Renal cortical epithelial cell (primary cell): ENCODE measurements at regions not wholly inside any gene's neighbourhood (a gene's known extent, or its start where the extent isn't known, plus 50 kb on each side); places are given as distances from the start of the nearest gene placed in this dataset.
"Not testable (repeated sequence)": the region's sequence is repeated elsewhere in the genome, so short reads cannot be mapped to it uniquely, and the experiment has no call there.

Source experiments
- DNase-seq: peaks from one replicate; pipeline ENCODE4 v3.0.0-alpha.2; 2011; ENCODE audit warnings: low read depth

DNA sequence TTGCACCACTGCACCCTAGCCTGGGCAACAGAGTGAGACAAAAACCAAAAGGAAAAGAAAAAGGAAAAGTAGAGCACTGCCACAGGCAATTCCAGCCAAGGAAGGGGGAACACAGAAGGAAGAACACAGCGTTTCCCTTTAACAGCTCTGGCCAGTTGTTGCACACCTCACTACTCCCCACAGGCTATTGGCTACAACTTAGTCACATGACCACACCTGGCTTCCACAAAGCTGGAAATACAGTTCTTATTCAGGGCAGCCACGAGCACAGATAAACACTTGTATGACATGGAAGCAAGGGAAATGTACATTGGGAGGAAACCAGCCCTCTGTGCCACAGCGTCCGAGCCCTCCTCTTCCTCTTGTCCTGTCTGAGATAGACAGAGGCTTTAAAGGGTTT lies 249.0 kb upstream of the JARID2 start:
- DNase-seq, result no peak

DNA sequence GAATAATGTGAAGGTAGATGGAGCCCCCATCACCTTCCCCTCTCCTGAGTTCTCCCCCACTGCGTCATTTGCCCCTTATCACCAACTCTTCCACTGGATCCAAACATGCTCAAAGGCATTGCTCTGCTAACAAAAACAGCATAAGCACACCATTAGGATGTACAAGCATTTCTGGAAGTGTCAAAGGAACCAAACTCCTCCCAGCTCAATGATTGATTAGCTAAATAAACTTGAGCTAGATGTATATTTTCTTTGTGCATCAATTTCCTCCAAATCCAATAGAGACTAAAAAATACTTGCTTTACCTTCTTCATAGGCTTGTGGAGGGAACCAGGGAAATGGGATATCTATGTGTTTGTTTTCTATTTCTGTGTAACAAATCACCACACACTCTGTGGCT lies 248.4 kb upstream of the JARID2 start:
- DNase-seq, result no peak

DNA sequence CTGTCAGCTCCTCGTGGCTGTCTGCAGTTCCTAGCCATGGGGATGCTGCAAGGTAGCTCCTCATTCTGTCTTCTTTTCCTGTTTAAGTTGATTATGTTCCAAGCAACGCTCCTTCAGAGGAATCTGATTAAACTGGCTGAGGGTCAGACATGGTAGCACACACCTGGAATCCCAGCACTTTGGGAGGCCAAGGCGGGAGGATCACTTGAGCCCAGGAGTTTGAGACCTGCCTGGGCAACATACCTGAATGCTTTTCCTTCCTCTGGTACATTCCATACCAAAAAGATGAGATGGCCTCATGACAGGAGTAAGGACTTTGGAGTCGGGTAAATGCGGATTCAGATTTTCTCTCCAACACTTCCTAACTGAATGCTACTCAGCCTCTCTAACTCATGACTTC lies 246.8 kb upstream of the JARID2 start:
- no peak for DNase-seq

DNA sequence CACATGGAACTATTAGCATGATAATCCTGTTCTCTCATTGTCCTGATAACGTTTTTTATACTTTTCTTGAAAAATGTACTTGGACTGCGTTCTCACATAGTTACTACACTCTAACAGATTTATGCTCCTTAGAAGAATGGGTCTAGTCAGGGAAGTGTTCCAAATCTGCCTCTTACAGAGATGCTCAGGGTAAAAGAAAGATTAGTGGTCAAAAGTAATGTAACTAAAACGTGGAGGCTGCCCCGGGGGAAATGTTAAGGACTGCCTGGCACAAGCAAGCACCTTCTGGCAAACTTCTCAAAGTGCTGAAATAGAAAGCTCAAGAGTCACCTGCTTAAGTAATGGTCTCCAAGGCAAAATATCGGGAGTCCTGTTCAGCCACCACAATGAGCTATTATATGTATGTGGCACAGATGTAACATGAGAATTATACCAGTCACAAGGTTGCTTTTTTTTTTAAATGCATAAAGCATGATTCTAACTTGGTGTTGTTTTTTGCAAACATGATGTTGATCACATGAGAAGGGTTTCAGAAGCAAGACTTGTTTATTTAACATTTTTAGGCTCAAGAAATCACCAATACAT lies 244.5 kb upstream of the JARID2 start:
- DNase-seq, result no peak

DNA sequence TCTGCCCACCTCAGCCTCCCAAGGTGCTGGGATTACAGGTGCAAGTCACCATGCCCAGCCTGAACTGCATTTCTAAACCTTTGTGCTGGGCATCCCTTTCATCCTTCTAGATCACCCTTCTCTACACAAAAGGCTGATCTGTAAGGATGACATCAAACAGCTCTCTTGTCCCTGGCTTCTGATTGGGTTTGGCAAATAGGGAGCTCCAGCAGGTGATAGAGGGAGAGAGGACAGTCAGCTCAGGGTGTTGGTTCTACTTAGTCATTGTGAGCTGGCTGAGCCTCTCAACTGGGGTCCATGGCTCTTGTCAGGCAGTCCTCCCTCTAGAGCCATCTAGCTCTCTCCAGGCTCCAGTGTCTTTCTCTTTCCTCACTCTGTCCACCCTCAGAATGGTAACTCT lies 237.6 kb upstream of the JARID2 start:
- DNase-seq, result no peak

DNA sequence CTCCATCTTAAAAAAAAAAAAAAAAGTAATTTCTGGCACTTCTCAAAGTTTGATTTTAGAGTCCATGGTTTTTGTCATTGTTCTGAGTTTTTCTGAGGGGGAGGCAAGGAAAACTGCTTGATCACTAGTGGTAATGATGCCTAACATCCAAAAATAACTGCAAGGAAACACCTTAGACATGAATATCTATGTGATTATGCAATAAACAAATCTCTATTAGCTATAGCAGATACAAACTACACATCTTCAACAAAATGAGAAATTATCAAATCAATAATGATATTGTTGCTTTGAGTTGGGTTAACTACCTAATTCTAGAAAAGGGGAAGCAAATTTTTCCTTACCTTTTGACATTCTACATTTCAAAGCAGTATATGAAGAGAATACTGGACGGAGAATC lies 230.9 kb upstream of the JARID2 start:
- no peak for DNase-seq

DNA sequence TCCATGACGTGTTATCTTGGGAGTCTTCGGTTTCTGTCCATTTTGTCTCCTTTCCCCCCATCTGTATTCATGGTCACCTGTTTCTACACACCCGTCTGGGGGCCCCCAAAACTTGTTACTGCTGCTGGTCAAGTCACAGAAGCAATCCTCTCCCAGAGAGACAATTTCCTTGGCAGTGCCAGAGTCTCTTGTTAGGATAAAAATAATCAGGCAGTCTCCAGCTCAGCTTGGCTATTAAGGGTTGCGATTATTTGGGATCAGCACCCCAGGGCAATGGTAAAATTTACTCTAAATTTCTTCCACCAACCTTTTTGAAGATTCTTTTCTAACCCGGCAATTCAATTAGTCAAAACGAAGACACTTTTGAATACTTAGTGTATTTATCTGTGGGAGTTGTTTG lies 229.1 kb upstream of the JARID2 start:
- no peak for DNase-seq

DNA sequence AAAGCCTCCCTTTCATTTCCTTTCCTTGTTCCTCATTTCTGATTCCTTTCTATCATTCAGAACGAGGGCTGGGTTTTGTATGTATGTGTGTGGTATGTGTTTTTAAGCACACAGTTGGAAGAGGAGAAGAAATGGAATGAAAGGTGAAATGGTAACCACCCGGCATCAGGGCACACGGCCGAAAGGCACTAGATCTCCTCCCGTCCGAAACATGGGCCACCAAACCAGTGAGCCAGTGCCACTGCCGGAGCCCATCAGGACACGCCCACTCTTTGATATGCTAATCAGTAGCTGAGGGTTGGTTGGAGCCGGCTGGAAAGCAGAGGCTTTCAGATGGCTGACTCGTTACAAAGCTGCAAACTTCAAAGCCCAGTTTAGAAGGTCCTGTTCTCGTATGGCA lies 228.6 kb upstream of the JARID2 start:
- DNase-seq, result peak; percentile 25

DNA sequence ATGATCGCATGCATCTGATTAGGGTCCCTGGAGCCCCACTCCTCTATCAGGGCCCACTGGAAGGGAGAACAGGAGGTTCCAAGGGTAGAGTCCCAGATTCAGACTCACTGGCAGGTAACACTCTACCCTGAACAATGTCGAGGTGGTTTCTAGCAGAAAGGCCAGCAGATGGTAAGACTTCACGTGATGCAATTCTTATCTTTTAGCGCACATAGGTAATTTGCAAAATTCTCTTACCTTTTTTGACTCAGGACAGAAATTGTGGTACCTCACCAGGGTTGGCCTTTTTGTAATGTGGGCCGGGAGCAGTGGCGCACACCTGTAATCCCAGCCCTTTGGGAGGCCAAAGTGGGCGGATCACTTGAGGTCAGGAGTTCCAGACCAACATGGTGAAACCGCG lies 228.1 kb upstream of the JARID2 start:
- DNase-seq, result no peak

DNA sequence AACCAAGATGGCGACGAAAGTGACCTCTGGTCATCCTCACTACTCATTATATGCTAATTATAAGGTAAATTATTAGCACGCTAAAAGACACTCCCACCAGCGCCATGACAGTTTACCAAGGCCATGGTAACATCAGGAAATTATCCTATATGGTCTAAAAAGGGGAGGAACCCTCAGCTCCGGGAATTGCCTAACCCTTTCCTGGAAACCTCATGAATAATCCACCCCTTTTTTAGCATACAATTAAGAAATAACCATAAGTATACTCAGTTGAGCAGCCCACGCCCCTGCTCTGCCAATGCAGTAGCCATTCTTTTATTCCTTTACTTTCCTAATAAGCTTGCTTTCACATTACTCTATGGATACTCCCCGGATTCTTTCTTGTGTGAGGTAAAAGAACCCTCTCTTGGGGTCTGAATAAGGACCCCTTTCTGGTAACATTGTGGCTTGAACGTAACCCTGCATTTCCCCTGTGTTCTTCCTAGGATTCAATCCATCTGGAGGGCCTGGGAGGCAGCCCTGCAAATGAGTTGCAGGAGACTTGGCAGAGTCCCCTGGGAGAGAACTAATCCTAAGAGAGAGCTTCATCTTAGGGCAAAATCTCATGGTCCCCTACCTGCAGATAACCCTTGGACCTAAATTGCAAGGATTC lies 225.6 kb upstream of the JARID2 start:
- DNase-seq, result no peak

DNA sequence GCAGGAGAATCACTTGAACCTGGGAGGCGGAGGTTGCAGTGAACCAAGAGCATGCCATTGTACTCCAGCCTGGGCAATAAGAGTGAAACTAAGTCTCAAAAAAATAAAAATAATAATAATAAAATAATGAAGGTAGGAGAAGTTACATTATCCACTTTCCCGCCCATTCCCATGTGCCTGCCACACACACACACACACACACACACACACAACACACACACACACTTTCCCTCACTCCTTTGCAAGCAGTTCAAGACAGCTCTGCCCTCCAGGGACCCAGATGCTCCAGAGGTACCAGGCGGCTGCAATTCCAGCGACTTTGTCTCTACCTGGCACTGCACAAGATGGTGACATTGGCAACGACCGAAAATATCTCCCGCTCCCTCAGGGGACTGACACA lies 224.8 kb upstream of the JARID2 start:
- no peak for DNase-seq

DNA sequence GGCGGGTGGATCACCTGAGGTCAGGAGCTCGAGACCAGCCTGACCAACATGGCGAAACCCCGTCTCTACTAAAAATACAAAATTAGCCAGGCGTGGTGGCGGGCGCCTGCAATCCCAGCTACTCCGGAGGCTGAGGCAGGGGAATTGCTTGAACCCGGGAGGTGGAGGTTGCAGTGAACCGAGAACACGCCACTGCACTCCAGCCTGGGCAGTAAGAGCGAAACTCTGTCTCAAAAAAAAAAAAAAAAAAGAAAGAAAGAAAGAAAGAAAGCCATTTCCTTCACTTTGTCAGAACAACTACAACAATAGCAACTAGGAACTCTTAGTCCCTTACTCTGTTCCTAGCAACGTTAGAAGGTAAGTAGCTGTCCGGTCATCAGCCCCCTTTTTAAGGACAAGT lies 222.9 kb upstream of the JARID2 start:
- DNase-seq, result not testable (repeated sequence)

DNA sequence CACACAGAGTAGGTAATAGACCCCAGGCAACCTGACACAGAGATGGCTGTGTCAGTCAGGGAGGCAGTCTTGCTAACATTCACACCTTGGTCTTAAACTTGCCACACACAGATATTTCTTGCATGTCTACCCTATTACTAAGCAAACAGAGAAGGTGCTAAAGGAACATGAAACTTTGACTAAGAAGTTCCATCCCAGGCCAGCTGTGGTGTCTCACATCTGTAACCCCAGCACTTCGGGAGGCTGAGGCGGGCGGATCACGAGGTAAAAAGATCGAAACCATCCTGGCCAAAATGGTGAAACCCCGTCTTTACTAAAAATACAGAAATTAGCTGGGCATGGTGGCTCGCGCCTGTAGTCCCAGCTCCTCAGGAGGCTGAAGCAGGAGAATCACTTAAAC lies 222.4 kb upstream of the JARID2 start:
- DNase-seq, result peak; percentile 4

DNA sequence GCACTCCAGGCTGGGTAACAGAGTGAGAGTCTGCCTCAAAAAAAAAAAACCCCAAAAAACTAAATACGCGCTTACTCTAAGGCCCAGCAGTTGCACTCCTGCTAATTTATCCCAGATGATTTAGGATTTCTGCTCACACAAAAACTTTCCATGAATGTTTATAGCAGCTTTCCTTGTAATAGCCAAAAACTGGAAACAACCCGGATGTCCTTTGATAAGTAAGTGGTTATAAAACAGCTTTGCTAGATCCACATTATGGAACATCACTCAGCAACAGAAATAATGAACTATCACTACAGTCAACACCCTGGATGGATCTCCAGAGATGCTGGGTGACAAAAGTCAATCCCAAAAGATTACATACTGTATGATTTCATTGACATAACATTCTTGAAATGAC lies 220.4 kb upstream of the JARID2 start:
- no peak for DNase-seq

DNA sequence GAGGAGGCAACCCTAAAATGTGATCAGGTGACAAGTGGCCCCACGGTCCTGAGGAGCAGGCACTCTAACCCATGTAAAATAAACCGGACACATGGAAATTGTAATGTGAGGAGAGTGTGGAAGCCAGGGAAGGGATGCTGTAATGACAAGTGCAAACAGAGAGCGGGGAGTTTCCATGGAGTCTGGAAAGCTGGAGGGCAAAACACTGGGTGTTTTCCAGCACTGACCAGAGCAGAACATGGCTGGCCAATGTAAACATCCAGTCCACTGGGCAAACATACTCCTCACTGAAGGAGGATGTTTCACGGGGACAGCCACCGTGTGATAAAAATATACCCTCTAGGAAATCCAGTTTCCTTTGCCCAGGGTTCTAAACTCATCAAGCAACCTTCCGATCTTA lies 219.0 kb upstream of the JARID2 start:
- peak; percentile 69 for DNase-seq

DNA sequence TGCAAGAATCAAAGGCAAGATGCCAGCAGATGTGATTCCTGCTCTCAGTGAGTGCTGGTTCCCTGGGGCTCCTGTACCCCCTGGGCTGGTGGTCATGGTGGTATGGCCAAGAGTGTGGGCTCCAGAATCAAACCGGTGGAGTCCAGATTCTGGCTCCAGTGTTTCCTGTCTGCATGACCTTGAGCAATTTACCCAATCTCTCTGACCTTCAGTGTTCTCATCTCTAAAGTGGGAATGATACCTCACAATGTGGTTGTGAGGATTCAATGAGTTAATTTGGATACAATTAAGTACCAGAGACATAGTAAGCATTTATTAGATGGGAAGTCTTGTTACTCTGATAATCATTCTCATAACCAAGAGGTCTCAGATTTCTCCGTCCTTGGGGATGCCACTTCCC lies 218.4 kb upstream of the JARID2 start:
- no peak for DNase-seq

DNA sequence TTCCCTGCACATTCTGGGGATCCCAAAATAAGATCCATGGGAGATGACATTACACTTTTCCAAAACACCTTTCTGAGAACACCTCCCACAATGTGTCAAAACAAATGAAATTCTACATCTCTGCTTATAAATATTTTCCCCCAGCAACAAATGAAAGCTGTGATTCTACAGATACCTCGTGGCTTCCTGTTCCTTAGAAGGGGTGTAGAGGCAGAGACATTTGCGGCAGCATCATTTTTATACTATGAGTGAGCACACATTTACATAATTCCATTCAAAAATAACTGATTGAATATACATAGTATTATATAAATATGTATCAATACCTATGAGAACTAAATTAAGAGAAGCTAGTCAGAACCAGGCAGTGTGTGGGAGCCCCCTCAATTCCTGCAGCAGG lies 213.9 kb upstream of the JARID2 start:
- no peak for DNase-seq

DNA sequence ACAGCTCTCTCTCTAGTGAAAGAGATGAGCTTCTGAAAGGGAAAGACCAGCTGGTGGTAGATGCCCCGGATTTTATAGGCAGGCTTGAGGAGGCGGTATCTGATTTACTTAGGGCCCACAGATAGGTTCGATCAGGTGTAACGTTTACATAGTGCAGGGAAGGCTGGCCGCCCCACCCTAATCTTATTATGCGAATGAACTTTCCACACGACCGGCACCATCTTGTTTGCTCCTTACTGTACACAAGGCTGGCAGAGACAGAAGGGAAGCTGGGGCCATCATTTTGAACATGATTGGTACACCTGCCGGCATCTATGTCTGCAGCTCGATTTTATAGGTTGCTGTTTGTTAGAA lies 212.0 kb upstream of the JARID2 start:
- DNase-seq, result no peak

DNA sequence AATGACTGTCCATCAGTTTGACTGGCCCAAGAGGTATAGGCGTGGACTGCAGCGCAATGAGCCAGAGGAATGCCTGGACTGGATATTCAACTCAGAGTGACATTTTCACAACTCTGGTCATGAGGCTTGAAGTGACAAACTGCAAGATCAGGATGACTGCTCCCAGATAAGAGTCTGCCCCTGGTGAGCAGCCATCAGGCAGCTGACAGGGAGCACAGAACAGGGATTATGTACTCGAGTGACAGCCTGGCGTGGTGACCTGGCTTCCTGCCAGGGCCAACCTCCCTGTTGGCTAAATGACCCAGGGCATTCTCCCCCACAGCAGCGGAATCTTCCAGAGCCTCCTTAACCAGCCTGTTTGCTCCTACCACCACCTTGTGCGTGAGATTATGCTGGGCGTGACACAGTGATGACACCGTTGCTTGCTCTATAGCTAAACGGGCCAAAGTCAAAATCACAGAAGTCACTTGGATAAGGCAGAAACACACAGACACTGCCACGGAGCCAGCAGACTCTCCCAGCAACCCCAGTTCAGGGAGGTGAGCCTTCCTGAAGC lies 209.1 kb upstream of the JARID2 start:
- DNase-seq, result peak; percentile 30

DNA sequence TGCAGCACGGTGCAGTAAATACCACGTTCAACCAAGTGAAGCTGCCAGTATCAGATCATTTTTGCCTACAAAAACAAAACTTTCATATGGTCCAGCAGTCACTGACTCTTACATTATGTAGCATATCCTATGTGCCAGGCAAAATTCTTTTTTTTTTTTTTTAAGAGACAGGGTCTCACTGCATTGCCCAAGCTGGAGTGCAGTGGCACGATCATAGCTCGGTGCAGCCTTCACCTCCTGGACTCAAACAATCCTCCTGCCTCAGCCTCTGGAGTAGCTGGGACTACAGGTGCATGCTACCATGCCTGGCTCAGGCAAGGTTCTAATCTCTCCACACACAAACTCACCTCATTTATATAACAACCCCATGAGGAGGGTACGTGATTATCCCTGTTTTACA lies 208.6 kb upstream of the JARID2 start:
- DNase-seq, result no peak

DNA sequence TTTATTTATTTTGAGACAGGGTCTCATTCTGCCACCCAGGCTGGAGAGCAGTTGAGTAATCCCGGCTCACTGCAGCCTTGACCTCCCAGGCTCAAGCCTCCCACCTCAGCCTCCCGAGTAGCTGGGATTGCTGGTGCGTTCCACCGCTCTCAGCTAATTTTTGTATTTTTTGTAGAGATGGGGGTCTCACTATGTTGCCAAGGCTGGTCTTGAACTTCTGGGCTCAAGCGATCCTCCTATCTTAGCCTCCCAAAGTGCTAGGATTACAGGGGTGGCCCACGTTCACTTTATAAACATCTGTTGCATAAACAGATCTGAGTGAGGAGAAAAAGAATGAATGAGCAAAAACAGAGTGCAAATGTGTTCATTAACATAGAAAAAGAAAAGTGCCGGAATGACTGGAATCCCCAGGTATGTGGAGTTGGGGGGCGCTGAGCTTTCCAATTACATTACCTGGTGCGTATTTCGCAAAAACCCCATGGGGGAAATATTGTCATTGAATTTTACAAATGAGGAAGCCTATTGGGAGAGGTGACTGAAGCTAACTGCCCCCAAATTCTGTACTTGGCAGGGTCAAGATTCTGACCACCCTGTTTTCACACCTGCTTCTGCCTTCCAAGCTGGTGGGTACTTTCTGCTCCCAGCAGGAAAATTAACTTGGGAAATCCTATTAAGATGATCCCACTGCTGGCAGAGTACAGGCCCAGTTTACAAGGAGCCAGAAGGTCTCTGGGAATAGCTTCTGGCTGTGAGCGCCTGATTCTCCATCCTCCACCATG lies 207.7 kb upstream of the JARID2 start:
- no peak for DNase-seq

DNA sequence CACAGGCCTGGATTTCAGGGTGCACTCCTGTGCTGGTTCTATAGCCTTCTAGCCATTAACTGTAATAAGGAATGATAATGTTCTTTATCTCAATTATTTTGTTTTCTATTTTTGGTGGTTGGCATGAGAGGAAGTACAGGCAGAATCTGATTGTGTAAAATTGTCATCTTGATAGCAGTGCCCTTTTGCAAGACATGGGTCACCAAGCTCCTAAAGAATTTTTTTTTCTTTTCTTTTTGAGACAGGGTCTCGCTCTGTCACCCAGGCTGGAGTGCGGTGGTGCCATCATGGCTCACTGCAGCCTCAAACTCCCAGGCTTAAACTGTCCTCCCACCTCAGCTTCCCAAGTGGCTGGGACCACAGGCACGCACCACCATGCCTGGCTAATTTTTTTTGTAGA lies 206.7 kb upstream of the JARID2 start:
- DNase-seq, result no peak

DNA sequence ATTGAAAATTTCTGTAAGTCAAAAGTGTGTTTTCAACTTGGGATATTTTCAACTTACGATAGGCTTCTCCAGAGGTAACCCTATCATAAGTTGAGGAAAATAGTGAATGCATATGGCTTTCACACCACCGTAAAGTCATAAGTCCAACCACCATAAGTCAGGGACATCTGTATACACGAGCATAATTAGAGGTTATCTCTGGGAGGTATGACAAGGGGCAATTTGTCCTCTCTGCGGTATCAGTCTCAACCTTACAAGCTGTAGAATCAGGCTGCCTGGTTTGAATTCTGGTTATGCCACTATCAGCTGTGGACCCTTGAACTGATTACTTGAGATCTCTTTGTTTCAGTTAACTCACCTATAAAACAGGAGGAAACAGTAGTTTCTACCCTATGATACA lies 202.9 kb upstream of the JARID2 start:
- DNase-seq, result no peak
